Cardiac muscle cell (in vitro differentiated cells and primary cell): ENCODE measurements at regions not wholly inside any gene's neighbourhood (a gene's known extent, or its start where the extent isn't known, plus 50 kb on each side); places are given as distances from the start of the nearest gene placed in this dataset.

Experiments
- DNase-seq, 2 donors: peaks; one replicate each; pipeline versions ENCODE4 v3.0.0 to v3.0.0-alpha.2; 2010 to 2017; ENCODE audit warnings: low read depth in 1 of 2, low spot score in 1 of 2
- H3K27ac ChIP-seq: fragments of 200-600 bp; sonication (generic); 2 replicates; pipeline ENCODE4 v1.5.1; 2016
- H3K27me3 ChIP-seq: fragments of 200-600 bp; sonication (generic); 2 replicates; pipeline ENCODE4 v1.6.0; 2016; ENCODE audit warnings: control low read depth
- H3K36me3 ChIP-seq: fragments of 200-600 bp; sonication (generic); 2 replicates; pipeline ENCODE4 v1.5.1; 2016; ENCODE audit warnings: control low read depth
- H3K4me1 ChIP-seq: fragments of 200-600 bp; sonication (generic); 2 replicates; pipeline ENCODE4 v1.8.1; 2017; ENCODE audit warnings: low read depth, mild to moderate bottlenecking, mixed run types
- H3K4me3 ChIP-seq: fragments of 200-600 bp; sonication (generic); 2 replicates; pipeline ENCODE4 v1.5.1; 2016; ENCODE audit warnings: mild to moderate bottlenecking
- H3K9me3 ChIP-seq: fragments of 200-600 bp; sonication (generic); 2 replicates; pipeline ENCODE4 v1.5.1; 2017; ENCODE audit warnings: low read depth, mild to moderate bottlenecking, control low read depth
- TF ChIP-seq, protein P1 (sequence below): IDR thresholded peaks from 2 replicates; pipeline ENCODE4 v1.5.1; 2012; ENCODE audit warnings: low read depth, mild to moderate bottlenecking, low read length

DNA sequence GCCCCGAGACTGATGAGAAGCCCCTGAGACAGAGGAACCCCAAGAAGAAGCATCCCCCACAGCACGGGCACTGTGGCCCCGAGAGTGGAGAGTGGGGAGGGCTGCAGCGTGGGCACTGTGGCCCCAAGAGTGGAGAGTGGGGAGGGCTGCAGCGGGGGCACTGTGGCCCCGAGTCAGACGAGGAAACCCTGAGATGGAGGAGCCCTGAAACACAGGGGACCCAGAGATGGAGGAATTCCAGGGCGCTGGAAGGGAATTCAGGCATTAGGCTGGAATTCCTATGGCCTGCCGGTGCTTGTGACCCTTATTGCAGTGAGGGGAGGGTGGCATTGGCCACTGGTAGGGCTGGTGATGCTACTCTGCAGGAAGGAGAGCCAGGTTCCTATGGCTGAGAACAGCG is 168.6 kb upstream of the SHH start:
- Histone ChIP-seq H3K4me3 (no peak overlapping the region), H3K4me1 (no peaks in the 10 kb centered on the region), H3K36me3 (no peaks in the 10 kb centered on the region), H3K9me3 (no peaks in the 10 kb centered on the region), H3K27ac (no peak overlapping the region), H3K27me3 (no peaks in the 10 kb centered on the region)
- no peak for DNase-seq
- TF ChIP-seq, protein P1, sequence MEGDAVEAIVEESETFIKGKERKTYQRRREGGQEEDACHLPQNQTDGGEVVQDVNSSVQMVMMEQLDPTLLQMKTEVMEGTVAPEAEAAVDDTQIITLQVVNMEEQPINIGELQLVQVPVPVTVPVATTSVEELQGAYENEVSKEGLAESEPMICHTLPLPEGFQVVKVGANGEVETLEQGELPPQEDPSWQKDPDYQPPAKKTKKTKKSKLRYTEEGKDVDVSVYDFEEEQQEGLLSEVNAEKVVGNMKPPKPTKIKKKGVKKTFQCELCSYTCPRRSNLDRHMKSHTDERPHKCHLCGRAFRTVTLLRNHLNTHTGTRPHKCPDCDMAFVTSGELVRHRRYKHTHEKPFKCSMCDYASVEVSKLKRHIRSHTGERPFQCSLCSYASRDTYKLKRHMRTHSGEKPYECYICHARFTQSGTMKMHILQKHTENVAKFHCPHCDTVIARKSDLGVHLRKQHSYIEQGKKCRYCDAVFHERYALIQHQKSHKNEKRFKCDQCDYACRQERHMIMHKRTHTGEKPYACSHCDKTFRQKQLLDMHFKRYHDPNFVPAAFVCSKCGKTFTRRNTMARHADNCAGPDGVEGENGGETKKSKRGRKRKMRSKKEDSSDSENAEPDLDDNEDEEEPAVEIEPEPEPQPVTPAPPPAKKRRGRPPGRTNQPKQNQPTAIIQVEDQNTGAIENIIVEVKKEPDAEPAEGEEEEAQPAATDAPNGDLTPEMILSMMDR = no peak

DNA sequence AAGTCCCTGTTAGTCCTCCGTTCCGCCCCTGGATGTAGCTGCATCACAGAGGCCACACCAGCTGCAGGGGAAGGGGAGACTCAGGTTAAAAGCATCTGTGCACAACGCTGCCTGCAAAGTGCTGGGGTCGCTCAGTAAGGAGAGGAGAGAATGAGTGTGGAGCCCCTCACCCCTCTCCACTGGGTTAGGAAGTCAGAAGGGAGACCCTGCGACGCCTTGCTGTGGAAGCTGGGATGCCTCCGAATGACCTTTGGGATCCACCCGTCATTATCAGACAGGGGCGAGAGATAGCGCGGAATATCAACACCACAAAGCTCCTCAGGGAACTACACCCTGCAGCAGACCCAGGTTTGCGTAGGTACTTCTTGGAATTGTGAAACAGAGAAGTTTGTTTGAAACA is 167.7 kb upstream of the SHH start:
- Histone ChIP-seq H3K27ac (no peak overlapping the region), H3K36me3 (no peaks in the 10 kb centered on the region), H3K4me3 (no peak overlapping the region), H3K27me3 (no peaks in the 10 kb centered on the region), H3K9me3 (no peaks in the 10 kb centered on the region), H3K4me1 (no peaks in the 10 kb centered on the region)
- DNase-seq = no peak
- TF ChIP-seq, protein P1 = no peak

DNA sequence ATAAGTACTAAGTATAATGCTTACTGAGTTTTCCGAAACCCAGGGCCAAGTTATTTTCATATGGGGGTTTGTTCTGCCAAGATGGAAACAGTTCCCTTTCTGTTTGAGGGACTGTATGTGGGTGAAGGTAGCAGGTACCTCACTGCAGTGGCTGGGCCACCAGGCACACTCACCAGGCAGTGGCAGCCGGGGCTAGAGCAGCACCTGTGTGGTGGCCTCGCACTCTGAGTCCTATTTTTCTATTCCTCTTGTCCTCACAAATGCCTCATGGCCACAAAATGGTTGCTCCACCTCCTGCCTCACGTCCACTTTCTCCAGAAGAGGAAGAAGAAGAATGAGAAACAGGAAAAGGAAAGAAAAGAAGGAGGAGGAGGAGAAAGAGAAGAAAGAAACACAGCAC is 167.3 kb upstream of the SHH start:
- Histone ChIP-seq H3K9me3 (no peaks in the 10 kb centered on the region), H3K4me1 (no peaks in the 10 kb centered on the region), H3K4me3 (no peak overlapping the region), H3K27me3 (no peaks in the 10 kb centered on the region), H3K27ac (no peak overlapping the region), H3K36me3 (no peaks in the 10 kb centered on the region)
- no peak for DNase-seq
- TF ChIP-seq, protein P1 = no peak

DNA sequence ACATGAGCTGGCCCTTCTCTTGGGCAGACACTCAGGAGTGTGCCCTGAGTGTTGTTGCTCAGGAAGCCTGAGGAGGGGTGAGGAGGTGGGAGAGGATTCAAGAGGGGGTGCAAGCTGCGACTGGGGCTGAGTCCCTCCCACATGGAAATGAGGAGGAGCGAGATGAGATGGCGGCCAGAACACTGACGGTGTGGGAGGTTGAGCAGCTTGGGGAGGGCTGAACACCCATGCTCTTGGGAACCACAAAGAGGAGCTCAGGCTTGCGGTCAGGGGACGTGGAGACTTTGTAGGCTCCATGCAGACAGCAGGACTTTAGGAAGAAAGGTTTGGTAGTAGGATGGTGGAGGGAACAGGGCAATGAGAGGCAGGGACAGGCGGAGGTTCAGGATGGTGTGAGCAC is 163.2 kb upstream of the SHH start:
- H3K36me3 ChIP-seq = no peaks in the 10 kb centered on the region
- H3K27me3 ChIP-seq = no peaks in the 10 kb centered on the region
- H3K9me3 ChIP-seq = no peaks in the 10 kb centered on the region
- no peak overlapping the region for H3K4me3 ChIP-seq
- TF ChIP-seq, protein P1 = no peak
- H3K4me1 ChIP-seq = no peaks in the 10 kb centered on the region
- no peak for DNase-seq
- no peak overlapping the region for H3K27ac ChIP-seq

DNA sequence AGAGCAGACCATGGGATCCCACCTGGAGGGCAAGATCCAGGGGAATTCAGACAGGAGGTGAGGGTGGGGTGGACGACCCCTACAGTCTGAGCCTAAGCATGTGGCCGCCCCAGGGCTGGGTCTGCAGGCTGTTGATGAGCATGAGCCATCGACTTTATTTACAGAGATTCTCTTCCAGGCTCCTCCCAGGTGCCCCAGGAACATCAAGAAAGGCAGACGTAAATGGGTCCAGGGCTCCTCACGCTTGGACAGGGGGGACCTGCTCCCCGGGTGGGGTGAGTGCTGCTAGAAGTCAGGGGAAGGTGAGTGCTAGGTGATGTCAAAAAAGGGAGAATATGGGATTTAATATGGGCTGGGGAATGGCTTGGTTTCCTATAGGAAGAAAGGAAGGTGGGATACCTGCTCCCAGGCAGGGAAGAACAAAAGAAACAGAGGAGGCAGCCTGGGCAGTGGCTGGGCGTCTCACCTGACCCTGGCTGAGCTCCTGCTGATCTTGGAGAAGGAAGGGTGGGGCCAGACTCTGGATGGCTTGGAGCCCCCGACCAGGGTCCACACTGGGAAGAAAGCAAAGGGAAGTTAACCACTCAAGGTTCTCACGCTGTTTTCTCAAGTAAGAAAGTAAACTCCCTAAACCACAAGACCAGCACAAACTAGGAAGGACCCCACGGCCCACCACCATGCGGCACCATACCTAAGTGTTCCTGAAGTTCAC is 162.1 kb upstream of the SHH start:
- Histone ChIP-seq H3K4me3 (no peak overlapping the region), H3K27me3 (no peaks in the 10 kb centered on the region), H3K36me3 (no peaks in the 10 kb centered on the region), H3K9me3 (no peaks in the 10 kb centered on the region), H3K27ac (no peak overlapping the region), H3K4me1 (no peaks in the 10 kb centered on the region)
- no peak for DNase-seq
- TF ChIP-seq, protein P1 = no peak
